Loucy (cell line): ENCODE measurements at regions not wholly inside any gene's neighbourhood (a gene's known extent, or its start where the extent isn't known, plus 50 kb on each side); places are given as distances from the start of the nearest gene placed in this dataset.

Experiments
- CTCF ChIP-seq: fragments of 200-600 bp; sonication (generic); conservative IDR thresholded peaks from 2 replicates; pipeline ENCODE4 v1.5.1; 2014; ENCODE audit warnings: mild to moderate bottlenecking, antibody characterized with exemption, low read length
- EZH2phosphoT487 ChIP-seq: fragments of 200-600 bp; IDR thresholded peaks from 2 replicates; pipeline ENCODE4 v1.6.1; 2018; ENCODE audit warnings: antibody characterized with exemption, mild to moderate bottlenecking, moderate library complexity, borderline replicate concordance

DNA sequence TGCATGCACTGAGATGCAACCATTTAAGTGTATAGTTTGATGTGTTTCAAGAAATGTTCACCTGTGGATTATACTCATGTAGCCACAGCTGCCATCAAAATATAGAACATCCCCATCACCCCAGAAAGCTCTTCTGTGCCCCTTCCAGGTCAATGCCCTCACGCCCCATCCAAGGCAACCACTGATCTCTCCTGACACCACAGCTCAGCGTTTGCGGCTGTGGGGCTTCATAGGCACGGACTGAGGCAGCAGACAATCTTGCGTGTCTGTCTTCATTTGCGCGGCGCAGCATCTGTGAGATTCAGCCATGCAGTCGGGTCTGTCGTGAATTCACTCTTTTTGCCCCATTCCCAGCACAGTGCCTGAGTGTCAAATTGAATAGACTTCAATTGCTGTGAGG lies 153.8 kb upstream of the UQCRFS1 start:
- no peak for TF ChIP-seq CTCF
- TF ChIP-seq EZH2phosphoT487: no peak
